AG10803 (cell line): ENCODE measurements at regions not wholly inside any gene's neighbourhood (a gene's known extent, or its start where the extent isn't known, plus 50 kb on each side); places are given as distances from the start of the nearest gene placed in this dataset.

Source experiments
- DNase-seq: peaks from one replicate; pipeline ENCODE4 v3.0.0; 2010; ENCODE audit warnings: low read depth
- H3K4me3 ChIP-seq: 2 replicates; pipeline ENCODE4 v1.5.1; 2011; ENCODE audit warnings: mild to moderate bottlenecking, low read length, control low read depth
- CTCF ChIP-seq: conservative IDR thresholded peaks from 2 replicates; pipeline ENCODE4 v1.5.1; 2011; ENCODE audit warnings: mild to moderate bottlenecking, low read length, control low read depth, inconsistent platforms

GRCh38 chr18:5649439-5649838 lies 105.6 kb upstream of the EPB41L3 start:
- DNase-seq = no peak
- no peak overlapping the region for H3K4me3 ChIP-seq
- no peak for TF ChIP-seq CTCF

- DNase-seq = no peak
- H3K4me3 ChIP-seq = no peak overlapping the region
- TF ChIP-seq CTCF = no peak
These were observed 102.9 kb upstream of the EPB41L3 start for GRCh38 chr18:5646739-5647138.

GRCh38 chr18:5643288-5643687 lies 99.5 kb upstream of the EPB41L3 start:
- no peak for TF ChIP-seq CTCF
- no peak overlapping the region for H3K4me3 ChIP-seq
- DNase-seq = no peak

GRCh38 chr18:5640939-5641338 lies 97.1 kb upstream of the EPB41L3 start:
- no peak overlapping the region for H3K4me3 ChIP-seq
- no peak for TF ChIP-seq CTCF
- DNase-seq = no peak

- no peak for DNase-seq
- H3K4me3 ChIP-seq = no peak overlapping the region
- no peak for TF ChIP-seq CTCF
These were observed 95.3 kb upstream of the EPB41L3 start for GRCh38 chr18:5639131-5639530.

GRCh38 chr18:5632041-5632440 lies 88.2 kb upstream of the EPB41L3 start:
- DNase-seq = no peak
- TF ChIP-seq CTCF = no peak
- no peak overlapping the region for H3K4me3 ChIP-seq

GRCh38 chr18:5630900-5631413 lies 87.2 kb upstream of the EPB41L3 start:
- no peak overlapping the region for H3K4me3 ChIP-seq
- TF ChIP-seq CTCF = no peak
- DNase-seq = no peak
